ENCODE measurements at regions not wholly inside any gene's neighbourhood (a gene's known extent, or its start where the extent isn't known, plus 50 kb on each side); places are given as distances from the start of the nearest gene placed in this dataset.

DNA sequence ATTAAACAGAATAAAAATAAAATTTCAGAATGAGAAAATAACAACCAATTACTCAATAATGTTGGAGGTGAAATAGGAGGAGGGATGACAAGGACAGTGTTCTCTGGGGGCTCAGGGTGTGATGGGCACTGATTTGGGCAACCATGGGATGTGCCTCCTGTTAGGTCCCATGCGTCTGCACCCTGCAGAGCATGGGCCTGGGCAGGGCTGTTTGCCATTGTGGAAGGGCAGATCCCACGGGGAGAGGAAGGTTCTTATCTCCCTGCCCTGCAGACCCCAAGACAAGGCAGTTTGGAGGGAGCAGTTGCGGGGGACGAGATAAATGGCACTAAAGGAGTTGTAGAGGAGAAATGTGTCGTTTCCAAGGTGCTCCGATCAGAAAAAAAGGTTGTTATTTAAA, 206.3 kb downstream of the THBS2 start:
- H3K27ac ChIP-seq (ENCODE audit: low read depth, low read length) = no peak overlapping the region
- H3K79me2 ChIP-seq (ENCODE audit: insufficient read depth, low read length) = no peaks in the 10 kb centered on the region
- no peak overlapping the region for H3K4me2 ChIP-seq (ENCODE audit: low read length)
- DNase-seq (ENCODE audit: low read depth) = no peak
- no peak overlapping the region for H3K4me3 ChIP-seq (ENCODE audit: insufficient read depth, low read depth, low read length)
- FAIRE-seq = no peak
- no peaks in the 10 kb centered on the region for H3K36me3 ChIP-seq (ENCODE audit: insufficient read depth, low read length)
- no peaks in the 10 kb centered on the region for H3K36me3 Mint-ChIP-seq (ENCODE audit: low read depth, unreplicated experiment)
- peaks cover 2% of the 10 kb centered on the region for H3K27me3 ChIP-seq (ENCODE audit: insufficient read depth, low read length)
- H3K27ac Mint-ChIP-seq (ENCODE audit: unreplicated experiment) = no peak overlapping the region
- H3K4me1 Mint-ChIP-seq (ENCODE audit: low read depth, unreplicated experiment) = peaks cover 11% of the 10 kb centered on the region
- H3K4me3 Mint-ChIP-seq (ENCODE audit: unreplicated experiment) = no peak overlapping the region
- no peak for TF ChIP-seq EZH2 (IDR thresholded peaks at IDR 0.05; ENCODE audit: insufficient read depth, low read length)
- TF ChIP-seq, protein P1, sequence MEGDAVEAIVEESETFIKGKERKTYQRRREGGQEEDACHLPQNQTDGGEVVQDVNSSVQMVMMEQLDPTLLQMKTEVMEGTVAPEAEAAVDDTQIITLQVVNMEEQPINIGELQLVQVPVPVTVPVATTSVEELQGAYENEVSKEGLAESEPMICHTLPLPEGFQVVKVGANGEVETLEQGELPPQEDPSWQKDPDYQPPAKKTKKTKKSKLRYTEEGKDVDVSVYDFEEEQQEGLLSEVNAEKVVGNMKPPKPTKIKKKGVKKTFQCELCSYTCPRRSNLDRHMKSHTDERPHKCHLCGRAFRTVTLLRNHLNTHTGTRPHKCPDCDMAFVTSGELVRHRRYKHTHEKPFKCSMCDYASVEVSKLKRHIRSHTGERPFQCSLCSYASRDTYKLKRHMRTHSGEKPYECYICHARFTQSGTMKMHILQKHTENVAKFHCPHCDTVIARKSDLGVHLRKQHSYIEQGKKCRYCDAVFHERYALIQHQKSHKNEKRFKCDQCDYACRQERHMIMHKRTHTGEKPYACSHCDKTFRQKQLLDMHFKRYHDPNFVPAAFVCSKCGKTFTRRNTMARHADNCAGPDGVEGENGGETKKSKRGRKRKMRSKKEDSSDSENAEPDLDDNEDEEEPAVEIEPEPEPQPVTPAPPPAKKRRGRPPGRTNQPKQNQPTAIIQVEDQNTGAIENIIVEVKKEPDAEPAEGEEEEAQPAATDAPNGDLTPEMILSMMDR (IDR thresholded peaks at IDR 0.05; ENCODE audit: insufficient read depth, low read depth, low read length) = no peak
- peaks cover under 1% of the 10 kb centered on the region for H3K9me3 Mint-ChIP-seq (ENCODE audit: unreplicated experiment)
- no peaks in the 10 kb centered on the region for H4K20me1 ChIP-seq (ENCODE audit: insufficient read depth, low read length)
- peaks cover 9% of the 10 kb centered on the region for H3K4me1 ChIP-seq (ENCODE audit: insufficient read depth, low read length)
- H2AFZ ChIP-seq (ENCODE audit: low read depth, low read length) = no peak overlapping the region
- no peaks in the 10 kb centered on the region for H3K9me3 ChIP-seq (ENCODE audit: insufficient read depth, low read depth, low read length)
- no peak overlapping the region for H3K9ac ChIP-seq (ENCODE audit: low read length)
- H3K27me3 Mint-ChIP-seq (ENCODE audit: low read depth, unreplicated experiment) = peaks cover 2% of the 10 kb centered on the region

DNA sequence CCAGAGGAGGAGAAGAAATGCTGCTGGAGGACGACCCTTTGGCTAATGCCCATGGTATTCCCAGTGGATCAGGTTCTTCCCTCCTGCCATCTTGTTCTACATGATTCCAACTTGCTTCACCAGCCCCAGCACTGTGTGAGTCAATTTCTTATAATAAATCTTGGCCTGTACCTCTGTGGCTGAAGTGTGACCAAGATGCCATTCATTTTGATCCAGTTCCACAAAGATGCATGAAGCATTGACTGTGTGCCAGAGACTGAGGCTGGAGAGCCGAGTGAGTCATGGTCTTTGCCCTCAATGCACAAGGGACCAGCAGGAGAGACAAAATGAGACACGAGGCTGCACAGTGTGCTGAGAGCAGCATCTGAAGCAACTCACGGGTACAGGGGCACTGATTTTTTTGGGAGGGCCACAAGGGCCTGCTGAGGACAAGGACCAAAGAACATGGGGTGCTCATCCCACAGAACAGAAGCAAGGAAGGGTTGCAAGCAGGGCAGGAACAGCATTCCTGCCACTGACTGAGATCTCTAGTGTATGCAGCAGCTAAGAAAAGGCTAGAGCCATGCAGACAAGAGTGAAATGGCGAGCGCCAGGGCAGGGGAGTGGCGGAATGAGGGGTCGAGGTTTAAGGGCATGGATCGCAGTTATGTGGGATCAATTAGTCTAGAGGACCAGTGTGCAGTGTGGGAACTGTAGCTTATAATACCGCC, 207.0 kb downstream of the THBS2 start:
- no peak overlapping the region for H3K27ac Mint-ChIP-seq (ENCODE audit: unreplicated experiment)

More for the DNA sequence above, 207.0 kb downstream of the THBS2 start:
- Histone ChIP-seq H3K4me2 (ENCODE audit: low read length) (peak overlapping the region; percentile 8), H3K4me1 (ENCODE audit: insufficient read depth, low read length) (peaks cover 9% of the 10 kb centered on the region), H2AFZ (ENCODE audit: low read depth, low read length) (no peak overlapping the region), H3K9me3 (ENCODE audit: insufficient read depth, low read depth, low read length) (no peaks in the 10 kb centered on the region), H3K36me3 (ENCODE audit: insufficient read depth, low read length) (no peaks in the 10 kb centered on the region), H3K27me3 (ENCODE audit: insufficient read depth, low read length) (peaks cover 2% of the 10 kb centered on the region), H3K27ac (ENCODE audit: low read depth, low read length) (no peak overlapping the region), H3K9ac (ENCODE audit: low read length) (no peak overlapping the region), H3K79me2 (ENCODE audit: insufficient read depth, low read length) (no peaks in the 10 kb centered on the region), H3K4me3 (ENCODE audit: insufficient read depth, low read depth, low read length) (no peak overlapping the region), H4K20me1 (ENCODE audit: insufficient read depth, low read length) (no peaks in the 10 kb centered on the region)
- no peak for TF ChIP-seq EZH2 (IDR thresholded peaks at IDR 0.05; ENCODE audit: insufficient read depth, low read length)
- TF ChIP-seq, protein P1 (IDR thresholded peaks at IDR 0.05; ENCODE audit: insufficient read depth, low read depth, low read length) = no peak
- Mint-ChIP-seq H3K4me3 (ENCODE audit: unreplicated experiment) (no peak overlapping the region), H3K36me3 (ENCODE audit: low read depth, unreplicated experiment) (no peaks in the 10 kb centered on the region), H3K27me3 (ENCODE audit: low read depth, unreplicated experiment) (peaks cover 4% of the 10 kb centered on the region), H3K9me3 (ENCODE audit: unreplicated experiment) (peaks cover 2% of the 10 kb centered on the region), H3K4me1 (ENCODE audit: low read depth, unreplicated experiment) (peaks cover 11% of the 10 kb centered on the region)
- DNase-seq (ENCODE audit: low read depth) = peak; percentile 36
- FAIRE-seq = no peak
